GM12892 (cell line): ENCODE measurements at regions not wholly inside any gene's neighbourhood (a gene's known extent, or its start where the extent isn't known, plus 50 kb on each side); places are given as distances from the start of the nearest gene placed in this dataset.

Source experiments
- DNase-seq: peaks from one replicate; pipeline ENCODE4 v3.0.0; 2011; ENCODE audit not compliant: insufficient read length
- FAIRE-seq: peaks from 2 replicates; lab custom pipeline; 2011; peaks lifted over from hg19 to GRCh38; lab: Jason Lieb, UNC
- POLR2A ChIP-seq: IDR thresholded peaks from 2 replicates; pipeline ENCODE4 v1.6.1; 2011; ENCODE audit warnings: low read depth, low read length, control low read depth
- POLR2AphosphoS5 ChIP-seq: IDR thresholded peaks from 2 replicates; pipeline ENCODE4 v1.6.1; 2011; ENCODE audit warnings: low read depth, low read length, control low read depth
- TAF1 ChIP-seq: IDR thresholded peaks from 2 replicates; pipeline ENCODE4 v1.6.1; 2011; ENCODE audit warnings: low read depth, mild to moderate bottlenecking, control low read depth, low read length, borderline replicate concordance

GRCh38 chr3:116905334-116905733, 195.8 kb downstream of the TUSC7 start:
- TF ChIP-seq POLR2AphosphoS5 (no peak), POLR2A (no peak), TAF1 (no peak)
- FAIRE-seq (no peak), DNase-seq (no peak)

- TF ChIP-seq TAF1 (no peak), POLR2AphosphoS5 (no peak), POLR2A (no peak)
- no peak for FAIRE-seq
- no peak for DNase-seq
These were observed 196.2 kb downstream of the TUSC7 start for GRCh38 chr3:116905794-116906193.

- TF ChIP-seq TAF1, result no peak
- no peak for TF ChIP-seq POLR2A
- no peak for TF ChIP-seq POLR2AphosphoS5
- no peak for FAIRE-seq
- DNase-seq, result no peak
These were observed 202.5 kb downstream of the TUSC7 start for GRCh38 chr3:116912116-116912515.

GRCh38 chr3:116914004-116914403, 204.4 kb downstream of the TUSC7 start:
- no peak for TF ChIP-seq POLR2A
- no peak for TF ChIP-seq TAF1
- no peak for TF ChIP-seq POLR2AphosphoS5
- FAIRE-seq (no peak), DNase-seq (no peak)

- TF ChIP-seq POLR2AphosphoS5 (no peak), TAF1 (no peak), POLR2A (no peak)
- FAIRE-seq (no peak), DNase-seq (no peak)
These were observed 207.3 kb downstream of the TUSC7 start for GRCh38 chr3:116916836-116917235.

GRCh38 chr3:116920826-116921610, 211.4 kb downstream of the TUSC7 start:
- no peak for TF ChIP-seq POLR2AphosphoS5
- no peak for TF ChIP-seq POLR2A
- FAIRE-seq (no peak), DNase-seq (no peak)

GRCh38 chr3:116927918-116928317, 218.3 kb downstream of the TUSC7 start:
- TF ChIP-seq POLR2AphosphoS5, result no peak
- TF ChIP-seq TAF1, result no peak
- no peak for TF ChIP-seq POLR2A
- DNase-seq (no peak), FAIRE-seq (no peak)

GRCh38 chr3:116929505-116930222, 220.1 kb downstream of the TUSC7 start:
- DNase-seq (no peak), FAIRE-seq (no peak)
- TF ChIP-seq POLR2AphosphoS5 (no peak), TAF1 (no peak), POLR2A (no peak)

GRCh38 chr3:116930786-116931185, 221.2 kb downstream of the TUSC7 start:
- no peak for DNase-seq
- FAIRE-seq, result no peak
- TF ChIP-seq POLR2AphosphoS5, result no peak
- no peak for TF ChIP-seq POLR2A
- no peak for TF ChIP-seq TAF1

GRCh38 chr3:116939091-116939490, 229.5 kb downstream of the TUSC7 start:
- FAIRE-seq, result no peak
- TF ChIP-seq TAF1, result no peak
- TF ChIP-seq POLR2A, result no peak
- TF ChIP-seq POLR2AphosphoS5, result no peak
- no peak for DNase-seq

GRCh38 chr3:116939550-116939949, 230.0 kb downstream of the TUSC7 start:
- TF ChIP-seq POLR2A (no peak), TAF1 (no peak), POLR2AphosphoS5 (no peak)
- DNase-seq, result no peak
- no peak for FAIRE-seq
